HepG2 (cell line): ENCODE measurements at regions not wholly inside any gene's neighbourhood (a gene's known extent, or its start where the extent isn't known, plus 50 kb on each side); places are given as distances from the start of the nearest gene placed in this dataset.

Experiments used
- ATAC-seq: fragments of 200-7000 bp; cut with Tn5 transposase; 3 replicates; pipeline ENCODE4 v1.9.1; 2020; ENCODE audit warnings: mild to moderate bottlenecking, moderate library complexity
- BruUV-seq: library from RNA; stranded (reverse); fragments of 400-500 nt; replicated peaks from 2 replicates; lab custom pipeline; 2021; lab: Mats Ljungman, UMichigan
- CTCF ChIA-PET: fragments of 300-600 bp; formaldehyde crosslinking; extraction: SDS; loops from one replicate; lab custom pipeline; 2021; ENCODE audit warnings: low total read pairs, inconsistent platforms, low intra/inter-chr PET ratio; lab: Yijun Ruan, JAX
- POLR2A ChIA-PET: fragments of 350-600 bp; sonication (Branson Sonifier 250); formaldehyde crosslinking; loops from one replicate; lab custom pipeline; 2020; ENCODE audit warnings: antibody characterized with exemption, inconsistent platforms; lab: Yijun Ruan, JAX
- DNase-seq: peaks from one replicate; pipeline ENCODE4 v3.0.0-alpha.2; 2015; ENCODE audit warnings: low spot score
- FAIRE-seq: peaks from 3 replicates; lab custom pipeline; 2011; peaks lifted over from hg19 to GRCh38; lab: Jason Lieb, UNC
- H2AFZ ChIP-seq: one replicate; pipeline ENCODE4 v1.6.1; 2011; ENCODE audit warnings: low read length, inconsistent platforms
- H3K27ac ChIP-seq: fragments of 300-600 bp; 3 replicates; pipeline ENCODE4 v1.8.0; 2011; ENCODE audit warnings: mixed run types, mild to moderate bottlenecking, mixed read lengths, low read length, inconsistent platforms; ENCODE audit not compliant: insufficient read depth; ENCODE audit errors: extremely low read length
- H3K27me3 ChIP-seq, 2 experiments: fragments of 200-600 bp in 1 of 2; 2 replicates in 1 of 2; 3 replicates in 1 of 2; pipeline versions ENCODE4 v1.6.0 to v1.8.0; 2011; ENCODE audit warnings: low read length in 2 of 2, mild to moderate bottlenecking in 2 of 2, moderate library complexity in 2 of 2, inconsistent platforms in 1 of 2; ENCODE audit not compliant: insufficient read depth in 2 of 2, control insufficient read depth in 1 of 2
- H3K36me3 ChIP-seq, 2 experiments: fragments of 200-600 bp in 1 of 2; replicated peaks in 1 of 2; 2 replicates in 1 of 2; 3 replicates in 1 of 2; pipeline versions ENCODE4 v1.5.1 to v1.8.0; 2011; ENCODE audit warnings: low read length in 2 of 2, inconsistent platforms in 1 of 2; ENCODE audit not compliant: insufficient read depth in 2 of 2, control insufficient read depth in 1 of 2
- H3K4me1 ChIP-seq: 2 replicates; pipeline ENCODE4 v1.5.1; 2012; ENCODE audit warnings: low read length, inconsistent platforms; ENCODE audit not compliant: insufficient read depth
- H3K4me2 ChIP-seq: 2 replicates; pipeline ENCODE4 v1.6.0; 2011; ENCODE audit warnings: low read depth, low read length, inconsistent platforms
- H3K4me3 ChIP-seq, 3 experiments: fragments of 200-600 bp in 1 of 3; sonication (generic), shearing (Covaris generic) in 1 of 3; replicated peaks in 1 of 3; 2 replicates each; pipeline ENCODE4 v1.5.1; 2011 to 2016; ENCODE audit warnings: low read length in 3 of 3, inconsistent platforms in 2 of 3, low read depth in 2 of 3, mild to moderate bottlenecking in 2 of 3, control low read depth in 1 of 3, mixed read lengths in 1 of 3; ENCODE audit not compliant: insufficient read depth in 1 of 3
- H3K79me2 ChIP-seq: one replicate; pipeline ENCODE4 v1.6.1; 2011; ENCODE audit warnings: low read length, inconsistent platforms; ENCODE audit not compliant: insufficient read depth
- H3K9ac ChIP-seq: 2 replicates; pipeline ENCODE4 v1.6.0; 2011; ENCODE audit warnings: mild to moderate bottlenecking, low read depth, low read length, inconsistent platforms; ENCODE audit not compliant: insufficient read depth
- H3K9me3 ChIP-seq: 2 replicates; pipeline ENCODE4 v1.5.1; 2012; ENCODE audit warnings: mild to moderate bottlenecking, low read length
- H4K20me1 ChIP-seq: 2 replicates; pipeline ENCODE4 v1.6.0; 2011; ENCODE audit warnings: inconsistent platforms, mild to moderate bottlenecking, low read length, moderate library complexity; ENCODE audit not compliant: insufficient read depth
- ATAD3A ChIP-seq: sonication (generic); formaldehyde crosslinking; IDR thresholded peaks from 2 replicates; pipeline ENCODE4 v1.4.0; 2020; ENCODE audit warnings: missing genetic modification reagents
- ATF5 ChIP-seq: sonication (generic); formaldehyde crosslinking; IDR thresholded peaks from 2 replicates; pipeline ENCODE4 v1.4.0; 2020; ENCODE audit warnings: mild to moderate bottlenecking, low read depth, missing genetic modification reagents
- CREB3 ChIP-seq: sonication (generic); formaldehyde crosslinking; IDR thresholded peaks from 2 replicates; pipeline ENCODE4 v1.5.0; 2020; ENCODE audit warnings: missing genetic modification reagents
- FUBP1 ChIP-seq: sonication (generic); formaldehyde crosslinking; IDR thresholded peaks from 2 replicates; pipeline ENCODE4 v1.5.1; 2020; ENCODE audit warnings: missing genetic modification reagents, mild to moderate bottlenecking, borderline replicate concordance
- NR2F6 ChIP-seq, 2 experiments: IDR thresholded peaks; 2 replicates each; pipeline ENCODE4 v1.6.1; 2016; ENCODE audit warnings: antibody characterized with exemption in 1 of 2, mild to moderate bottlenecking in 1 of 2
- RFX5 ChIP-seq: IDR thresholded peaks from 2 replicates; pipeline ENCODE4 v1.6.1; 2011; ENCODE audit warnings: low read depth, low read length, improper control_type of control experiment
- RFXANK ChIP-seq: IDR thresholded peaks from 2 replicates; pipeline ENCODE4 v1.6.1; 2016
- RFXAP ChIP-seq: sonication (generic); formaldehyde crosslinking; IDR thresholded peaks from 2 replicates; pipeline ENCODE4 v1.4.0; 2020; ENCODE audit warnings: missing genetic modification reagents, borderline replicate concordance
- SNAI1 ChIP-seq: sonication (generic); formaldehyde crosslinking; IDR thresholded peaks from 2 replicates; pipeline ENCODE4 v1.5.0; 2020; ENCODE audit warnings: mild to moderate bottlenecking, missing genetic modification reagents, borderline replicate concordance
- TSC22D2 ChIP-seq: sonication (generic); formaldehyde crosslinking; IDR thresholded peaks from 2 replicates; pipeline ENCODE4 v1.5.1; 2020; ENCODE audit warnings: missing genetic modification reagents, mild to moderate bottlenecking, borderline replicate concordance
- U2AF2 ChIP-seq: fragments of 200-400 bp; formaldehyde crosslinking; IDR thresholded peaks from 2 replicates; pipeline ENCODE4 v1.6.1; 2017; ENCODE audit warnings: low read depth, mild to moderate bottlenecking, low read length
- ZNF282 ChIP-seq: fragments of 450-650 bp; IDR thresholded peaks from 2 replicates; pipeline ENCODE4 v1.6.1; 2018; ENCODE audit not compliant: partially characterized antibody
- ZNF331 ChIP-seq: sonication (generic); formaldehyde crosslinking; IDR thresholded peaks from 2 replicates; pipeline ENCODE4 v1.4.0; 2020; ENCODE audit warnings: missing genetic modification reagents
- ZNF510 ChIP-seq: sonication (generic); formaldehyde crosslinking; IDR thresholded peaks from 2 replicates; pipeline ENCODE4 v1.4.0; 2020; ENCODE audit warnings: low read depth, mild to moderate bottlenecking, missing genetic modification reagents
- ZNF770 ChIP-seq: sonication (generic); formaldehyde crosslinking; IDR thresholded peaks from 2 replicates; pipeline ENCODE4 v1.5.0; 2020; ENCODE audit warnings: mild to moderate bottlenecking, missing genetic modification reagents
- WGBS: methylation state at CpG from one replicate; pipeline ENCODE4 v1.1.6; 2017; ENCODE audit warnings: low lambda C conversion rate; 5-methylcytosine and 5-hydroxymethylcytosine counted together
- in situ Hi-C: cut with HindIII; loops from 2 replicates; pipeline ENCODE4 v1.10.0; 2017; ENCODE audit warnings: low pct_unique_long_range_greater_than_20kb; ENCODE audit not compliant: extremely low pct_ligation_motif_present
- intact Hi-C: fragments of 100-400 bp; cut with micrococcal nuclease; formaldehyde crosslinking; loops from one replicate; pipeline ENCODE4 v1.10.0; 2022; ENCODE audit not compliant: unreplicated experiment

- H3K9ac ChIP-seq: no peak overlapping the region
- no TSS peak for BruUV-seq
- DNase-seq: no peak
- H3K4me1 ChIP-seq: no peaks in the 10 kb centered on the region
- no peaks in the 10 kb centered on the region for H3K9me3 ChIP-seq
- H3K27me3 ChIP-seq: no peaks in the 10 kb centered on the region
- no peaks in the 10 kb centered on the region for H4K20me1 ChIP-seq
- H3K79me2 ChIP-seq: no peaks in the 10 kb centered on the region
- FAIRE-seq: no peak
- in situ Hi-C loops (no loop called here), intact Hi-C loops (no loop called here)
- no peak overlapping the region for H3K27ac ChIP-seq
- H2AFZ ChIP-seq: no peak overlapping the region
- CTCF ChIA-PET: no interaction called here
- no peak for ATAC-seq
- no peak overlapping the region for H3K4me2 ChIP-seq
- H3K36me3 ChIP-seq: no peaks in the 10 kb centered on the region
- POLR2A ChIA-PET: no interaction called here
- no peak for TF ChIP-seq RFXAP (CRISPR knock-in tag)
- no peak for TF ChIP-seq SNAI1 (CRISPR knock-in tag)
- TF ChIP-seq ZNF282: no peak
- no peak for TF ChIP-seq CREB3 (CRISPR knock-in tag)
- no peak for TF ChIP-seq FUBP1 (CRISPR knock-in tag)
- no peak for TF ChIP-seq RFXANK (CRISPR knock-in tag)
- no peak for TF ChIP-seq ZNF770
- no peak for TF ChIP-seq ATF5
- TF ChIP-seq ZNF510 (CRISPR knock-in tag): no peak
- no peak for TF ChIP-seq U2AF2
- no peak for TF ChIP-seq RFX5
- TF ChIP-seq NR2F6 (IDR thresholded peaks at IDR 0.05): no peak
- no peak for TF ChIP-seq NR2F6 (CRISPR knock-in tag; IDR thresholded peaks at IDR 0.05)
- no peak for TF ChIP-seq ZNF331 (CRISPR knock-in tag)
- TF ChIP-seq TSC22D2 (CRISPR knock-in tag): no peak
- TF ChIP-seq ATAD3A (CRISPR knock-in tag): no peak
- H3K4me3 ChIP-seq: no peak overlapping the region
- WGBS: 39% methylated on average over 1 of the region's 1 CpG
These were observed 204.3 kb upstream of the ADRA1D start for GRCh38 chr20:4453359-4453758.
